ENCODE measurements at regions not wholly inside any gene's neighbourhood (a gene's known extent, or its start where the extent isn't known, plus 50 kb on each side); places are given as distances from the start of the nearest gene placed in this dataset.

DNA sequence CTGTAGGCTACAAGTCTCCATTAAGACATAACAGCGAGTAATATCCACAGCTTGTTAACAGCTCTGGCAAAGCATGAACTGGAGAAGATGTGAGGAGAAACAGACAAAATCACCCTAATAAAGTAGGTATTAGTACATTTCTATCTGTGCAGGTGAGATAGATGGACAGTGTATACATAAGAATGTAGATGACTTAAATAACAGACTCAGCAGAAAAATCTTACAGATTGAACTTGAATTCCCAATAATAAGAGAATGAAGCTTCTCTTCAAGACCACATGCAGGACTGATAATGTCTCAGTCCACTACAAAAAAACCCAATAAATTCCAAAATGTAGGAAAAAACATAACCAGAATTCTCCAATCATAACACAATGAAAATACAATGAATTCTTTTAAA lies 153.0 kb downstream of the IRX2 start:
- H3K27ac ChIP-seq, result no peak overlapping the region
- TF ChIP-seq, protein P1, sequence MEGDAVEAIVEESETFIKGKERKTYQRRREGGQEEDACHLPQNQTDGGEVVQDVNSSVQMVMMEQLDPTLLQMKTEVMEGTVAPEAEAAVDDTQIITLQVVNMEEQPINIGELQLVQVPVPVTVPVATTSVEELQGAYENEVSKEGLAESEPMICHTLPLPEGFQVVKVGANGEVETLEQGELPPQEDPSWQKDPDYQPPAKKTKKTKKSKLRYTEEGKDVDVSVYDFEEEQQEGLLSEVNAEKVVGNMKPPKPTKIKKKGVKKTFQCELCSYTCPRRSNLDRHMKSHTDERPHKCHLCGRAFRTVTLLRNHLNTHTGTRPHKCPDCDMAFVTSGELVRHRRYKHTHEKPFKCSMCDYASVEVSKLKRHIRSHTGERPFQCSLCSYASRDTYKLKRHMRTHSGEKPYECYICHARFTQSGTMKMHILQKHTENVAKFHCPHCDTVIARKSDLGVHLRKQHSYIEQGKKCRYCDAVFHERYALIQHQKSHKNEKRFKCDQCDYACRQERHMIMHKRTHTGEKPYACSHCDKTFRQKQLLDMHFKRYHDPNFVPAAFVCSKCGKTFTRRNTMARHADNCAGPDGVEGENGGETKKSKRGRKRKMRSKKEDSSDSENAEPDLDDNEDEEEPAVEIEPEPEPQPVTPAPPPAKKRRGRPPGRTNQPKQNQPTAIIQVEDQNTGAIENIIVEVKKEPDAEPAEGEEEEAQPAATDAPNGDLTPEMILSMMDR (IDR thresholded peaks at IDR 0.05), result no peak
- no peak for TF ChIP-seq ZFX (IDR thresholded peaks at IDR 0.05; ENCODE audit: borderline replicate concordance)

DNA sequence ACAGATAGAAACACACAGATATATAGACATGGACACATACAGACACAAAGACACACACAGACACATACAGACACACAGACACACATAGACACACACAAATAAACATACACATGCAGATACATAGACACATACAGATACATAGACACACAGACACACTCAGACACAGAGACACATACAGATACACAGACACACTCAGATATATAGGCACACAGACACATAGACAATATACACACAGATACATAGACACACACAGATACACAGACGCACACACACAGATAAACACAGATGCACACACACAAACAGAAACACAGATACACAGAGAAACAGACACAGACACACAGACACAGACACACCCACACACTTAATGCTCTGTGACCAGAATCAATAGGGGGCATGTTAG lies 156.8 kb downstream of the IRX2 start:
- TF ChIP-seq, protein P1 (IDR thresholded peaks at IDR 0.05), result no peak
- no peak for TF ChIP-seq ZFX (IDR thresholded peaks at IDR 0.05; ENCODE audit: borderline replicate concordance)
- no peak overlapping the region for H3K27ac ChIP-seq

GRCh38 chr5:2592766-2593165 lies 158.7 kb downstream of the IRX2 start:
- no peak overlapping the region for H3K27ac ChIP-seq

GRCh38 chr5:2591777-2592453 lies 159.6 kb downstream of the IRX2 start:
- H3K27ac ChIP-seq, result no peak overlapping the region
- no peak for TF ChIP-seq ZFX (IDR thresholded peaks at IDR 0.05; ENCODE audit: borderline replicate concordance)
- TF ChIP-seq, protein P1 (IDR thresholded peaks at IDR 0.05), result no peak

More at GRCh38 chr5:2592766-2593165, 158.7 kb downstream of the IRX2 start:
- TF ChIP-seq, protein P1 (IDR thresholded peaks at IDR 0.05), result no peak
- no peak for TF ChIP-seq ZFX (IDR thresholded peaks at IDR 0.05; ENCODE audit: borderline replicate concordance)

- no peak for TF ChIP-seq ZFX (IDR thresholded peaks at IDR 0.05; ENCODE audit: borderline replicate concordance)
- TF ChIP-seq, protein P1 (IDR thresholded peaks at IDR 0.05), result no peak
- no peak overlapping the region for H3K27ac ChIP-seq
Measured at GRCh38 chr5:2588850-2589501, 162.5 kb downstream of the IRX2 start.

- TF ChIP-seq, protein P1 (IDR thresholded peaks at IDR 0.05), result no peak
- TF ChIP-seq ZFX (IDR thresholded peaks at IDR 0.05; ENCODE audit: borderline replicate concordance), result no peak
- no peak overlapping the region for H3K27ac ChIP-seq
Measured at GRCh38 chr5:2587189-2588031, 164.1 kb downstream of the IRX2 start.
